Activated naive CD8-positive, alpha-beta T cell treated with anti-CD3 and anti-CD28 coated beads, Interleukin-2, amount 50 U/mL, for 16 hours (primary cell): ENCODE measurements at regions not wholly inside any gene's neighbourhood (a gene's known extent, or its start where the extent isn't known, plus 50 kb on each side); places are given as distances from the start of the nearest gene placed in this dataset.
"Not testable (repeated sequence)": the region's sequence is repeated elsewhere in the genome, so short reads cannot be mapped to it uniquely, and the experiment has no call there.

ENCODE experiments used
- DNase-seq: peaks from one replicate; pipeline ENCODE4 v3.0.0-alpha.2; 2020; ENCODE audit warnings: low read depth, low spot score

- no peak for DNase-seq
Observed at GRCh38 chr1:148317288-148317985, 165.4 kb upstream of the NBPF11 start.

- no peak for DNase-seq
Observed at GRCh38 chr1:148315071-148315811, 163.2 kb upstream of the NBPF11 start.

GRCh38 chr1:148310807-148311206 lies 158.7 kb upstream of the NBPF11 start:
- no peak for DNase-seq

- DNase-seq = no peak
Observed at GRCh38 chr1:148309940-148310500, 157.9 kb upstream of the NBPF11 start.

- DNase-seq = no peak
Observed at GRCh38 chr1:148308832-148309458, 156.9 kb upstream of the NBPF11 start.

GRCh38 chr1:148307583-148308185 lies 155.6 kb upstream of the NBPF11 start:
- DNase-seq = no peak

GRCh38 chr1:148304935-148305334 lies 152.9 kb upstream of the NBPF11 start:
- not testable (repeated sequence) for DNase-seq

- peak; percentile 21 for DNase-seq
Observed at GRCh38 chr1:148302586-148303364, 150.7 kb upstream of the NBPF11 start.

GRCh38 chr1:148297852-148298251 lies 145.8 kb upstream of the NBPF11 start:
- not testable (repeated sequence) for DNase-seq

GRCh38 chr1:148296511-148296910 lies 144.4 kb upstream of the NBPF11 start:
- no peak for DNase-seq

- no peak for DNase-seq
Observed at GRCh38 chr1:148294116-148294807, 142.2 kb upstream of the NBPF11 start.

GRCh38 chr1:148293651-148294050 lies 141.6 kb upstream of the NBPF11 start:
- DNase-seq = no peak

GRCh38 chr1:148292915-148293314 lies 140.8 kb upstream of the NBPF11 start:
- DNase-seq = no peak

GRCh38 chr1:148290881-148291280 lies 138.8 kb upstream of the NBPF11 start:
- no peak for DNase-seq

- no peak for DNase-seq
Observed at GRCh38 chr1:148289647-148290046, 137.6 kb upstream of the NBPF11 start.

GRCh38 chr1:148285946-148286345 lies 133.9 kb upstream of the NBPF11 start:
- DNase-seq = not testable (repeated sequence)

GRCh38 chr1:148280831-148281572 lies 128.9 kb upstream of the NBPF11 start:
- not testable (repeated sequence) for DNase-seq

- DNase-seq = not testable (repeated sequence)
Observed at GRCh38 chr1:148279002-148279542, 127.0 kb upstream of the NBPF11 start.

- not testable (repeated sequence) for DNase-seq
Observed at GRCh38 chr1:148277865-148278279, 125.8 kb upstream of the NBPF11 start.
